ENCODE measurements at regions not wholly inside any gene's neighbourhood (a gene's known extent, or its start where the extent isn't known, plus 50 kb on each side); places are given as distances from the start of the nearest gene placed in this dataset.
A peak's percentile ranks its signal among the peaks of the same experiment; 100 is the strongest.

DNA sequence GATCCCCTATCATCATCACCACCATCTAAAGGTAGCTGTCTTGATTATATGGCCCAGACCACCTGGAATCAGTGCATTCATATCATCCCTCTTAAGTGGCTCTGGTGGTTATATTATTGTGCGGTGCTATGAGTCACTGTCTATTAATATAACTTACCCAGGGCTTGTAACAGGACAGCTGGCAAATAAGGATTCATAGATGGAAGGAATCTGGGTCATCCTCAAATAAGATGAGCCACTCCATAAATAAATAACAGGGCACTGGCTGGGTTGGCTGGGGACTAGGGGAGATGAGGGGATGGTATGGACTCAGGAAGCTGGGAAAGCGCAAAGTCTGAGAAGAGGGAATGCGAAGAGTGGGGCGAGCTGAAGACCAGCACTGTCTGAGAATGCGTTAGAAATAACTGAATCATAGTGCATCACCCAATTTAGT, 216.1 kb downstream of the NUAK1 start:
- H3K27me3 ChIP-seq: no peaks in the 10 kb centered on the region
- DNase-seq (ENCODE audit: extremely low spot score): no peak
- H3K9me3 ChIP-seq: no peaks in the 10 kb centered on the region
- TF ChIP-seq, protein P1, sequence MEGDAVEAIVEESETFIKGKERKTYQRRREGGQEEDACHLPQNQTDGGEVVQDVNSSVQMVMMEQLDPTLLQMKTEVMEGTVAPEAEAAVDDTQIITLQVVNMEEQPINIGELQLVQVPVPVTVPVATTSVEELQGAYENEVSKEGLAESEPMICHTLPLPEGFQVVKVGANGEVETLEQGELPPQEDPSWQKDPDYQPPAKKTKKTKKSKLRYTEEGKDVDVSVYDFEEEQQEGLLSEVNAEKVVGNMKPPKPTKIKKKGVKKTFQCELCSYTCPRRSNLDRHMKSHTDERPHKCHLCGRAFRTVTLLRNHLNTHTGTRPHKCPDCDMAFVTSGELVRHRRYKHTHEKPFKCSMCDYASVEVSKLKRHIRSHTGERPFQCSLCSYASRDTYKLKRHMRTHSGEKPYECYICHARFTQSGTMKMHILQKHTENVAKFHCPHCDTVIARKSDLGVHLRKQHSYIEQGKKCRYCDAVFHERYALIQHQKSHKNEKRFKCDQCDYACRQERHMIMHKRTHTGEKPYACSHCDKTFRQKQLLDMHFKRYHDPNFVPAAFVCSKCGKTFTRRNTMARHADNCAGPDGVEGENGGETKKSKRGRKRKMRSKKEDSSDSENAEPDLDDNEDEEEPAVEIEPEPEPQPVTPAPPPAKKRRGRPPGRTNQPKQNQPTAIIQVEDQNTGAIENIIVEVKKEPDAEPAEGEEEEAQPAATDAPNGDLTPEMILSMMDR (IDR thresholded peaks at IDR 0.05): no peak
- TF ChIP-seq POLR2AphosphoS5 (IDR thresholded peaks at IDR 0.05): no peak
- no peak for TF ChIP-seq POLR2A (IDR thresholded peaks at IDR 0.05; ENCODE audit: low read depth)
- TF ChIP-seq EP300 (IDR thresholded peaks at IDR 0.05): no peak
- intact Hi-C loops (cut with DNase I): no loop called here
- H3K4me3 ChIP-seq: no peak overlapping the region
- H3K36me3 ChIP-seq: no peaks in the 10 kb centered on the region
- 82% methylated on average over 5 of the region's 5 CpGs for WGBS
- H3K27ac ChIP-seq (replicated peaks in 1 of 4): no peak overlapping the region
- H3K4me1 ChIP-seq: peaks cover 0 to 11% (median 4%) of the 10 kb centered on the region in 4 donors

DNA sequence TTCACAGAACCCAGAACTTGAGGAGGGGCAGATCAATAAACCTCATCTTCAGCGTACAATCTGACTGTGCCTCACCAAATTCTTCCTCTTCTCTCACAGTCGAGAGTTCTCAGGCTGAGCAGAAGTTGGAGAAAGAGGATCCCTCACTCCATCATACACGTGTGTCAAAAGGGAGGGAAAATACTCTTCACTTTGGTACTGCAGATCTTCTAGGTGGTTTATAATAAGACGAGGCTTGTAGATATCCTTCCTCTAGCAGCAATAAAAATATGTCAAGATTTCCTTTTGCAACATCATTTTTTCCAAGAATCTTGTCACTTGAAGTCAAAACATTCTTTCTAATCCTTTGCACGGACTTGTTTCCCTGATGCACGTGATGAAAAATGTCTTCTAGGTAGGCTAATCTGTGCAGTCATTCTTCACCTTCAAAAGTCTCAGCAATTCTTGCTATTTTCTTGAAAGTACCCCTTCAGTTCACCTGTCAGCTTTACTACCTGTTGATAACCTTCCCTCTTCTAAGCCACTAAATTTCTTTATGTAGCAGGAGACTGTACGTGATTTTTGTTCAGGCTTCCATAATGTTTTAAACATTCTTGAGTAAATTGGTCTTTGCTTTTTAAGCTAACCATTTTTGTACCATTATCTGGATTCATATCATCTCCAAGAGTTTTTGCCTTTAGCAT, 214.1 kb downstream of the NUAK1 start:
- H3K27ac ChIP-seq (replicated peaks in 1 of 4): no peak overlapping the region
- no peak overlapping the region for H3K4me3 ChIP-seq
- DNase-seq (ENCODE audit: extremely low spot score): no peak
- no peaks in the 10 kb centered on the region for H3K27me3 ChIP-seq
- 68% methylated on average over 7 of the region's 7 CpGs for WGBS
- intact Hi-C loops (cut with DNase I): no loop called here
- TF ChIP-seq POLR2AphosphoS5 (IDR thresholded peaks at IDR 0.05) (no peak), EP300 (IDR thresholded peaks at IDR 0.05) (no peak), POLR2A (IDR thresholded peaks at IDR 0.05; ENCODE audit: low read depth) (no peak)
- TF ChIP-seq, protein P1 (IDR thresholded peaks at IDR 0.05): no peak
- no peaks in the 10 kb centered on the region for H3K9me3 ChIP-seq
- H3K4me1 ChIP-seq: peaks cover 0 to 11% (median 4%) of the 10 kb centered on the region in 4 donors
- H3K36me3 ChIP-seq: no peaks in the 10 kb centered on the region

- intact Hi-C loops (cut with DNase I): no loop called here
- DNase-seq (ENCODE audit: extremely low spot score): peak; percentile 5
- Histone ChIP-seq H3K9me3 (no peaks in the 10 kb centered on the region), H3K4me1 (peaks cover 0 to 3% (median 1%) of the 10 kb centered on the region in 4 donors), H3K36me3 (no peaks in the 10 kb centered on the region), H3K4me3 (no peak overlapping the region), H3K27me3 (no peaks in the 10 kb centered on the region), H3K27ac (replicated peaks in 1 of 4) (no peak overlapping the region)
- TF ChIP-seq EP300 (IDR thresholded peaks at IDR 0.05): no peak
- TF ChIP-seq, protein P1 (IDR thresholded peaks at IDR 0.05): no peak
- no peak for TF ChIP-seq POLR2AphosphoS5 (IDR thresholded peaks at IDR 0.05)
- TF ChIP-seq POLR2A (IDR thresholded peaks at IDR 0.05; ENCODE audit: low read depth): no peak
- WGBS: 97% methylated on average over 5 of the region's 5 CpGs
Observed at GRCh38 chr12:105927564-105927963, 211.2 kb downstream of the NUAK1 start.

DNA sequence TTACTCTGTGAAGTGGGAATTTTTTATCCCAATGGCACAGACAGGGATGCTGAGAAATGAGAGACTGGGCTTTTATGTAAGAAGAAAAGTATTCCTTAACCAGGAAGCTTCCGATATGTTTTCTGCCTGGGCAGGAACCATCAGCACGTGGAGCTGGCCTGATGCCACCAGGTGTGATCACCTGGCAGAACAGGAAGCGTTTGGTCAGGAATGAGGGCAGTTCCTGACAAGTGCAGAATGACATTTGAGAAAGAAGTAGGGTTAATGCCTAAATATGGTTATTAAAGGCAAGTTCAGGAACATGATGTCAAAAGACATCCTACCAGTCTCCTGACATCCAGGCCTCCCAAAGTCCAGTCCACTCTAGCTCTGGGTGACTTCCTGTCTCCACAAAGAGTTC, 210.3 kb downstream of the NUAK1 start:
- no peaks in the 10 kb centered on the region for H3K4me1 ChIP-seq
- intact Hi-C loops (cut with DNase I): no loop called here
- H3K27ac ChIP-seq (replicated peaks in 1 of 4): no peak overlapping the region
- no peaks in the 10 kb centered on the region for H3K9me3 ChIP-seq
- no peaks in the 10 kb centered on the region for H3K27me3 ChIP-seq
- no peak overlapping the region for H3K4me3 ChIP-seq
- peak; percentile 53 for DNase-seq (ENCODE audit: extremely low spot score)
- 81% methylated on average over 3 of the region's 3 CpGs for WGBS
- no peaks in the 10 kb centered on the region for H3K36me3 ChIP-seq
- no peak for TF ChIP-seq POLR2A (IDR thresholded peaks at IDR 0.05; ENCODE audit: low read depth)
- TF ChIP-seq EP300 (IDR thresholded peaks at IDR 0.05): no peak
- TF ChIP-seq, protein P1 (IDR thresholded peaks at IDR 0.05): no peak
- TF ChIP-seq POLR2AphosphoS5 (IDR thresholded peaks at IDR 0.05): no peak

DNA sequence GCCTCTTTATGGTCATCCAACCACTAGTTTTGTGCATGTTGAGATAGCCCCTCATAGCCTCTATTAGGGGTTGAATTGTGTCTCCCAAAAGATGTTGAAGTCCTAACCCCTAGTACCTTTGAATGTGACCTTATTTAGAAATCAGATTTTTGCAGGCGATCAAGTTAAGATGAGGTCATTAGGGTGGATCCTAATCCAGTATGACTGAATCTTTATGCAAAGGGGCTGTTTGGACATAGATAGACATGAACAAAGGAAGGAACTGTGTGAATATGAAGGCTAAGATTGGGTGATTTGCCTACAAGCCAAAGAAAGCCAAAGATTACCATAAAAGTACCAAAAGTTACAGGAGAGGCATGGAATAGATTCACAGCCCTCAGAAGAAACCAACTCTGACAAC, 209.6 kb downstream of the NUAK1 start:
- Histone ChIP-seq H3K4me1 (peaks cover 5 to 7% (median 5%) of the 10 kb centered on the region in 4 donors), H3K9me3 (no peaks in the 10 kb centered on the region), H3K36me3 (no peaks in the 10 kb centered on the region), H3K27me3 (no peaks in the 10 kb centered on the region), H3K27ac (replicated peaks in 1 of 4) (no peak overlapping the region), H3K4me3 (no peak overlapping the region)
- peak; percentile 7 for DNase-seq (ENCODE audit: extremely low spot score)
- WGBS: 100% methylated on average over 1 of the region's 1 CpG
- TF ChIP-seq EP300 (IDR thresholded peaks at IDR 0.05): no peak
- TF ChIP-seq, protein P1 (IDR thresholded peaks at IDR 0.05): no peak
- no peak for TF ChIP-seq POLR2AphosphoS5 (IDR thresholded peaks at IDR 0.05)
- TF ChIP-seq POLR2A (IDR thresholded peaks at IDR 0.05; ENCODE audit: low read depth): no peak
- intact Hi-C loops (cut with DNase I): no loop called here

Measured in esophagus muscularis mucosa (tissue), 4 donors.